ENCODE measurements at regions not wholly inside any gene's neighbourhood (a gene's known extent, or its start where the extent isn't known, plus 50 kb on each side); places are given as distances from the start of the nearest gene placed in this dataset.

GRCh38 chr3:152684279-152684678, 150.7 kb upstream of the P2RY1 start:
- ChIA-PET CTCF (no interaction called here), RAD21 (ENCODE audit: unreplicated experiment) (no interaction called here), SMC1A (ENCODE audit: uncharacterized antibody, unreplicated experiment) (no interaction called here), POLR2A (interaction anchor here (0.8 kb wide), 1 partner anchor 11 kb away, joined by 5 read pairs; no protein-coding TSS in a partner anchor)
- no peak overlapping the region for H2AFZ ChIP-seq (ENCODE audit: control insufficient read depth, low read depth, low read length)
- H3K27ac ChIP-seq (ENCODE audit: control insufficient read depth, insufficient read depth): no peak overlapping the region
- H3K36me3 ChIP-seq (ENCODE audit: control insufficient read depth in 2 of 2, insufficient read depth in 2 of 2, low read length in 1 of 2): no peaks in the 10 kb centered on the region
- no peaks in the 10 kb centered on the region for H3K27me3 ChIP-seq (replicated peaks in 1 of 2; ENCODE audit: control insufficient read depth in 2 of 2, insufficient read depth in 2 of 2, low read length in 1 of 2)
- no TSS peak for BruUV-seq (replicated peaks)
- WGBS (ENCODE audit: insufficient coverage, insufficient replicate concordance, low lambda C conversion rate, missing lambda C conversion rate): 25% methylated on average over 1 of the region's 1 CpG
- FAIRE-seq (no peak), ATAC-seq (no peak), DNase-seq (ENCODE audit: low read depth, low spot score) (no peak)
- H3K9me3 ChIP-seq (replicated peaks; ENCODE audit: control insufficient read depth, insufficient read depth, low read length): no peaks in the 10 kb centered on the region; the same call in 2 of the 3 replicates
- intact Hi-C loops (cut with micrococcal nuclease; ENCODE audit: unreplicated experiment) (no loop called here), in situ Hi-C loops (cut with MboI) (no loop called here)
- H3K4me1 ChIP-seq (ENCODE audit: control insufficient read depth, insufficient read depth, low read length): no peaks in the 10 kb centered on the region
- H3K9ac ChIP-seq (ENCODE audit: control insufficient read depth, insufficient read depth, low read length): no peak overlapping the region
- no peak overlapping the region for H3K4me2 ChIP-seq (ENCODE audit: control insufficient read depth, insufficient read depth)
- no peaks in the 10 kb centered on the region for H3K79me2 ChIP-seq (ENCODE audit: control insufficient read depth, insufficient read depth, low read length)
- no peak overlapping the region for H3K4me3 ChIP-seq
- TF ChIP-seq YBX1 (IDR thresholded peaks at IDR 0.05) (no peak), SUZ12 (IDR thresholded peaks at IDR 0.05; ENCODE audit: unreplicated experiment) (no peak), NFYB (IDR thresholded peaks at IDR 0.05; ENCODE audit: insufficient read depth, low read depth, low read length) (no peak), ZNF207 (IDR thresholded peaks at IDR 0.05; ENCODE audit: borderline replicate concordance) (no peak), IRF3 (IDR thresholded peaks at IDR 0.05) (no peak), SREBF2 (IDR thresholded peaks at IDR 0.05; ENCODE audit: low read length) (no peak), BHLHE40 (IDR thresholded peaks at IDR 0.05; ENCODE audit: borderline replicate concordance in 1 of 2, low read depth in 2 of 2, low read length in 1 of 2) (no peak), EGR1 (IDR thresholded peaks at IDR 0.05; ENCODE audit: borderline replicate concordance in 1 of 2, low read depth in 2 of 2, low read length in 2 of 2) (no peak), DPF2 (IDR thresholded peaks at IDR 0.05) (no peak), SMC3 (IDR thresholded peaks at IDR 0.05; ENCODE audit: borderline replicate concordance, low read length) (no peak), TCF7 (IDR thresholded peaks at IDR 0.05; ENCODE audit: borderline replicate concordance) (no peak), SREBF1 (IDR thresholded peaks at IDR 0.05; ENCODE audit: low read length) (no peak), JUNB (IDR thresholded peaks at IDR 0.05) (no peak), TCF3 (IDR thresholded peaks at IDR 0.05; ENCODE audit: borderline replicate concordance, insufficient read depth, low read depth, low read length) (no peak), CEBPB (IDR thresholded peaks at IDR 0.05; ENCODE audit: borderline replicate concordance in 1 of 2, low read depth in 2 of 2, low read length in 2 of 2) (no peak), ZZZ3 (IDR thresholded peaks at IDR 0.05; ENCODE audit: control insufficient read depth, insufficient read length, low read depth) (no peak), ZBTB40 (IDR thresholded peaks at IDR 0.05; ENCODE audit: borderline replicate concordance) (no peak)
- H4K20me1 ChIP-seq (ENCODE audit: control insufficient read depth, insufficient read depth): no peaks in the 10 kb centered on the region
